ENCODE measurements at regions not wholly inside any gene's neighbourhood (a gene's known extent, or its start where the extent isn't known, plus 50 kb on each side); places are given as distances from the start of the nearest gene placed in this dataset.

DNA sequence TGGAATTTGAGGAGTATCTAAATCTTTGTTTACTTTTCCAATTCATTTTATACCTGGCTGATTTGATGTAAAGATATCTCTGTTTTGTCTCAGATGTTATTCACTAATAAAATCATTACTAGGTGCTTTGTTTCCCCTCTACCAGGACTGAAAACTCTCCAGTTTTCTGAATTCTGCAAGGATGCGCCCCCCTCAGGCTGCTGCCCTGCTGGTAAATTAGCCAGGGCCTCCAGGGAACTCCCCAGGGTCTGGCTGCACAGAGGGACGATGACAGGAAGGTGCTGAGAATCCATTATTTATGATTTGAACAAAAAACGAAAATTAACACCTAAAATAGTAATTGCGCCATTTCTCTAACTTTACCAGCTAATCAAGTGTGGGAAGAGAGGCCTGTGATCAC, 541.2 kb upstream of the POU3F3 start:
- no peaks in the 10 kb centered on the region for H4K20me1 ChIP-seq (replicated peaks; ENCODE audit: insufficient read depth)
- H3F3A ChIP-seq (replicated peaks; ENCODE audit: low read depth), result no peaks in the 10 kb centered on the region
- peak; percentile 33 for DNase-seq (ENCODE audit: low spot score)
- Mint-ChIP-seq H3K4me1 (peaks cover 4% of the 10 kb centered on the region; the same call in 1 of the 3 replicates), H3K36me3 (ENCODE audit: low read depth) (no peaks in the 10 kb centered on the region), H3K4me3 (no peak overlapping the region), H3K27ac (no peak overlapping the region), H3K9me3 (no peaks in the 10 kb centered on the region; the same call in 1 of the 3 replicates), H3K27me3 (ENCODE audit: insufficient read depth, low read depth, poor library complexity) (peaks cover 3% of the 10 kb centered on the region)
- TF ChIP-seq CREB1 (CRISPR knock-in tag; IDR thresholded peaks at IDR 0.05; ENCODE audit: low read depth) (no peak), EZH2phosphoT487 (IDR thresholded peaks at IDR 0.05; ENCODE audit: unreplicated experiment) (no peak), NANOG (IDR thresholded peaks at IDR 0.05; ENCODE audit: borderline replicate concordance) (no peak), JUNB (IDR thresholded peaks at IDR 0.05; ENCODE audit: unreplicated experiment) (no peak), ZNF331 (CRISPR knock-in tag; IDR thresholded peaks at IDR 0.05; ENCODE audit: low read depth) (no peak), ZNF114 (CRISPR knock-in tag; IDR thresholded peaks at IDR 0.05) (no peak)
- TF ChIP-seq, protein P1, sequence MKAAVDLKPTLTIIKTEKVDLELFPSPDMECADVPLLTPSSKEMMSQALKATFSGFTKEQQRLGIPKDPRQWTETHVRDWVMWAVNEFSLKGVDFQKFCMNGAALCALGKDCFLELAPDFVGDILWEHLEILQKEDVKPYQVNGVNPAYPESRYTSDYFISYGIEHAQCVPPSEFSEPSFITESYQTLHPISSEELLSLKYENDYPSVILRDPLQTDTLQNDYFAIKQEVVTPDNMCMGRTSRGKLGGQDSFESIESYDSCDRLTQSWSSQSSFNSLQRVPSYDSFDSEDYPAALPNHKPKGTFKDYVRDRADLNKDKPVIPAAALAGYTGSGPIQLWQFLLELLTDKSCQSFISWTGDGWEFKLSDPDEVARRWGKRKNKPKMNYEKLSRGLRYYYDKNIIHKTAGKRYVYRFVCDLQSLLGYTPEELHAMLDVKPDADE (IDR thresholded peaks at IDR 0.05), result no peak
- TF ChIP-seq, protein P2, sequence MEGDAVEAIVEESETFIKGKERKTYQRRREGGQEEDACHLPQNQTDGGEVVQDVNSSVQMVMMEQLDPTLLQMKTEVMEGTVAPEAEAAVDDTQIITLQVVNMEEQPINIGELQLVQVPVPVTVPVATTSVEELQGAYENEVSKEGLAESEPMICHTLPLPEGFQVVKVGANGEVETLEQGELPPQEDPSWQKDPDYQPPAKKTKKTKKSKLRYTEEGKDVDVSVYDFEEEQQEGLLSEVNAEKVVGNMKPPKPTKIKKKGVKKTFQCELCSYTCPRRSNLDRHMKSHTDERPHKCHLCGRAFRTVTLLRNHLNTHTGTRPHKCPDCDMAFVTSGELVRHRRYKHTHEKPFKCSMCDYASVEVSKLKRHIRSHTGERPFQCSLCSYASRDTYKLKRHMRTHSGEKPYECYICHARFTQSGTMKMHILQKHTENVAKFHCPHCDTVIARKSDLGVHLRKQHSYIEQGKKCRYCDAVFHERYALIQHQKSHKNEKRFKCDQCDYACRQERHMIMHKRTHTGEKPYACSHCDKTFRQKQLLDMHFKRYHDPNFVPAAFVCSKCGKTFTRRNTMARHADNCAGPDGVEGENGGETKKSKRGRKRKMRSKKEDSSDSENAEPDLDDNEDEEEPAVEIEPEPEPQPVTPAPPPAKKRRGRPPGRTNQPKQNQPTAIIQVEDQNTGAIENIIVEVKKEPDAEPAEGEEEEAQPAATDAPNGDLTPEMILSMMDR (conservative IDR thresholded peaks at IDR 0.05; ENCODE audit: low read depth in 2 of 2), result peak; percentile 59 to 60
- TF ChIP-seq, protein P3, sequence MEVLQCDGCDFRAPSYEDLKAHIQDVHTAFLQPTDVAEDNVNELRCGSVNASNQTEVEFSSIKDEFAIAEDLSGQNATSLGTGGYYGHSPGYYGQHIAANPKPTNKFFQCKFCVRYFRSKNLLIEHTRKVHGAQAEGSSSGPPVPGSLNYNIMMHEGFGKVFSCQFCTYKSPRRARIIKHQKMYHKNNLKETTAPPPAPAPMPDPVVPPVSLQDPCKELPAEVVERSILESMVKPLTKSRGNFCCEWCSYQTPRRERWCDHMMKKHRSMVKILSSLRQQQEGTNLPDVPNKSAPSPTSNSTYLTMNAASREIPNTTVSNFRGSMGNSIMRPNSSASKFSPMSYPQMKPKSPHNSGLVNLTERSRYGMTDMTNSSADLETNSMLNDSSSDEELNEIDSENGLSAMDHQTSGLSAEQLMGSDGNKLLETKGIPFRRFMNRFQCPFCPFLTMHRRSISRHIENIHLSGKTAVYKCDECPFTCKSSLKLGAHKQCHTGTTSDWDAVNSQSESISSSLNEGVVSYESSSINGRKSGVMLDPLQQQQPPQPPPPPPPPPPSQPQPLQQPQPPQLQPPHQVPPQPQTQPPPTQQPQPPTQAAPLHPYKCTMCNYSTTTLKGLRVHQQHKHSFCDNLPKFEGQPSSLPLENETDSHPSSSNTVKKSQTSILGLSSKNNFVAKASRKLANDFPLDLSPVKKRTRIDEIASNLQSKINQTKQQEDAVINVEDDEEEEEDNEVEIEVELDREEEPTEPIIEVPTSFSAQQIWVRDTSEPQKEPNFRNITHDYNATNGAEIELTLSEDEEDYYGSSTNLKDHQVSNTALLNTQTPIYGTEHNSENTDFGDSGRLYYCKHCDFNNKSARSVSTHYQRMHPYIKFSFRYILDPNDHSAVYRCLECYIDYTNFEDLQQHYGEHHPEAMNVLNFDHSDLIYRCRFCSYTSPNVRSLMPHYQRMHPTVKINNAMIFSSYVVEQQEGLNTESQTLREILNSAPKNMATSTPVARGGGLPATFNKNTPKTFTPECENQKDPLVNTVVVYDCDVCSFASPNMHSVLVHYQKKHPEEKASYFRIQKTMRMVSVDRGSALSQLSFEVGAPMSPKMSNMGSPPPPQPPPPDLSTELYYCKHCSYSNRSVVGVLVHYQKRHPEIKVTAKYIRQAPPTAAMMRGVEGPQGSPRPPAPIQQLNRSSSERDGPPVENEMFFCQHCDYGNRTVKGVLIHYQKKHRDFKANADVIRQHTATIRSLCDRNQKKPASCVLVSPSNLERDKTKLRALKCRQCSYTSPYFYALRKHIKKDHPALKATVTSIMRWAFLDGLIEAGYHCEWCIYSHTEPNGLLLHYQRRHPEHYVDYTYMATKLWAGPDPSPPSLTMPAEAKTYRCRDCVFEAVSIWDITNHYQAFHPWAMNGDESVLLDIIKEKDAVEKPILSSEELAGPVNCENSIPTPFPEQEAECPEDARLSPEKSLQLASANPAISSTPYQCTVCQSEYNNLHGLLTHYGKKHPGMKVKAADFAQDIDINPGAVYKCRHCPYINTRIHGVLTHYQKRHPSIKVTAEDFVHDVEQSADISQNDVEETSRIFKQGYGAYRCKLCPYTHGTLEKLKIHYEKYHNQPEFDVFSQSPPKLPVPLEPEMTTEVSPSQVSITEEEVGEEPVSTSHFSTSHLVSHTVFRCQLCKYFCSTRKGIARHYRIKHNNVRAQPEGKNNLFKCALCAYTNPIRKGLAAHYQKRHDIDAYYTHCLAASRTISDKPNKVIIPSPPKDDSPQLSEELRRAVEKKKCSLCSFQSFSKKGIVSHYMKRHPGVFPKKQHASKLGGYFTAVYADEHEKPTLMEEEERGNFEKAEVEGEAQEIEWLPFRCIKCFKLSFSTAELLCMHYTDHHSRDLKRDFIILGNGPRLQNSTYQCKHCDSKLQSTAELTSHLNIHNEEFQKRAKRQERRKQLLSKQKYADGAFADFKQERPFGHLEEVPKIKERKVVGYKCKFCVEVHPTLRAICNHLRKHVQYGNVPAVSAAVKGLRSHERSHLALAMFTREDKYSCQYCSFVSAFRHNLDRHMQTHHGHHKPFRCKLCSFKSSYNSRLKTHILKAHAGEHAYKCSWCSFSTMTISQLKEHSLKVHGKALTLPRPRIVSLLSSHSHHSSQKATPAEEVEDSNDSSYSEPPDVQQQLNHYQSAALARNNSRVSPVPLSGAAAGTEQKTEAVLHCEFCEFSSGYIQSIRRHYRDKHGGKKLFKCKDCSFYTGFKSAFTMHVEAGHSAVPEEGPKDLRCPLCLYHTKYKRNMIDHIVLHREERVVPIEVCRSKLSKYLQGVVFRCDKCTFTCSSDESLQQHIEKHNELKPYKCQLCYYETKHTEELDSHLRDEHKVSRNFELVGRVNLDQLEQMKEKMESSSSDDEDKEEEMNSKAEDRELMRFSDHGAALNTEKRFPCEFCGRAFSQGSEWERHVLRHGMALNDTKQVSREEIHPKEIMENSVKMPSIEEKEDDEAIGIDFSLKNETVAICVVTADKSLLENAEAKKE (CRISPR knock-in tag; IDR thresholded peaks at IDR 0.05), result no peak
- no peak overlapping the region for H3K4me2 ChIP-seq
- no peaks in the 10 kb centered on the region for H3K27me3 ChIP-seq (ENCODE audit: insufficient read depth)
- 0 out of 2 replicates have a peak, but pooled peaks cover 6% of the 10 kb centered on the region for H3K9me2 ChIP-seq (ENCODE audit: insufficient read depth)
- H3K4me3 ChIP-seq, result no peak overlapping the region
- H2AFZ ChIP-seq, result no peak overlapping the region
- ATAC-seq, result peak; percentile 66
- H3K36me3 ChIP-seq (ENCODE audit: insufficient read depth), result no peaks in the 10 kb centered on the region
- H3K27ac ChIP-seq (ENCODE audit: low read depth), result no peak overlapping the region
- no peaks in the 10 kb centered on the region for H3K4me1 ChIP-seq (ENCODE audit: insufficient read depth)
- no peaks in the 10 kb centered on the region for H3K79me2 ChIP-seq (replicated peaks; ENCODE audit: insufficient read depth)
